GM19397 (cell line): ENCODE measurements at regions not wholly inside any gene's neighbourhood (a gene's known extent, or its start where the extent isn't known, plus 50 kb on each side); places are given as distances from the start of the nearest gene placed in this dataset.

Experiments
- ATAC-seq: cut with Tn5 transposase; IDR thresholded peaks from one replicate; pipeline ENCODE4 v1.9.1; 2021; ENCODE audit warnings: mild to moderate bottlenecking, moderate library complexity; ENCODE audit not compliant: unreplicated experiment

GRCh38 chr6:148080315-148080714 lies 262.3 kb upstream of the SASH1 start:
- ATAC-seq = no peak

GRCh38 chr6:148081076-148081475 lies 261.6 kb upstream of the SASH1 start:
- no peak for ATAC-seq

- no peak for ATAC-seq
Measured at GRCh38 chr6:148082044-148082443, 260.6 kb upstream of the SASH1 start.

- ATAC-seq = no peak
Measured at GRCh38 chr6:148082696-148083095, 259.9 kb upstream of the SASH1 start.

- no peak for ATAC-seq
Measured at GRCh38 chr6:148085631-148086331, 256.9 kb upstream of the SASH1 start.

- ATAC-seq = no peak
Measured at GRCh38 chr6:148086386-148086785, 256.3 kb upstream of the SASH1 start.

GRCh38 chr6:148086843-148087242 lies 255.8 kb upstream of the SASH1 start:
- no peak for ATAC-seq

- ATAC-seq = no peak
Measured at GRCh38 chr6:148087659-148088058, 255.0 kb upstream of the SASH1 start.

GRCh38 chr6:148090326-148090725 lies 252.3 kb upstream of the SASH1 start:
- no peak for ATAC-seq

- ATAC-seq = no peak
Measured at GRCh38 chr6:148091394-148091793, 251.2 kb upstream of the SASH1 start.

GRCh38 chr6:148103436-148103835 lies 239.2 kb upstream of the SASH1 start:
- ATAC-seq = no peak

- no peak for ATAC-seq
Measured at GRCh38 chr6:148104131-148104530, 238.5 kb upstream of the SASH1 start.

GRCh38 chr6:148105695-148106094 lies 236.9 kb upstream of the SASH1 start:
- no peak for ATAC-seq

- no peak for ATAC-seq
Measured at GRCh38 chr6:148107911-148108310, 234.7 kb upstream of the SASH1 start.

- no peak for ATAC-seq
Measured at GRCh38 chr6:148109732-148110131, 232.9 kb upstream of the SASH1 start.

GRCh38 chr6:148110925-148111324 lies 231.7 kb upstream of the SASH1 start:
- ATAC-seq = no peak

GRCh38 chr6:148112851-148113319 lies 229.8 kb upstream of the SASH1 start:
- no peak for ATAC-seq

- ATAC-seq = no peak
Measured at GRCh38 chr6:148116001-148116400, 226.6 kb upstream of the SASH1 start.

GRCh38 chr6:148118244-148118643 lies 224.4 kb upstream of the SASH1 start:
- no peak for ATAC-seq

GRCh38 chr6:148128014-148128730 lies 214.5 kb upstream of the SASH1 start:
- no peak for ATAC-seq

- ATAC-seq = no peak
Measured at GRCh38 chr6:148134592-148134991, 208.0 kb upstream of the SASH1 start.

GRCh38 chr6:148136586-148136985 lies 206.1 kb upstream of the SASH1 start:
- no peak for ATAC-seq
